Endothelial cell of umbilical vein (primary cell): ENCODE measurements at regions not wholly inside any gene's neighbourhood (a gene's known extent, or its start where the extent isn't known, plus 50 kb on each side); places are given as distances from the start of the nearest gene placed in this dataset.

Experiments
- BruUV-seq: library from RNA; stranded (reverse); fragments of 400-500 nt; replicated peaks from 2 replicates; lab custom pipeline; 2021; lab: Mats Ljungman, UMichigan
- CTCF ChIA-PET: fragments of 300-600, 350-600 bp; sonication (Branson Sonifier 250); formaldehyde crosslinking; loops from one replicate; lab custom pipeline; 2021; ENCODE audit warnings: antibody characterized with exemption, inconsistent platforms; lab: Charles Lee
- POLR2A ChIA-PET: fragments of 300-600, 350-600 bp; sonication (Branson Sonifier 250); formaldehyde crosslinking; loops from one replicate; lab custom pipeline; 2021; ENCODE audit warnings: antibody characterized with exemption, inconsistent platforms; lab: Charles Lee
- DNase-seq: peaks from one replicate; pipeline ENCODE4 v3.0.0-alpha.2; 2011; ENCODE audit warnings: low read depth, low spot score
- FAIRE-seq: peaks from 2 replicates; lab custom pipeline; 2011; peaks lifted over from hg19 to GRCh38; lab: Jason Lieb, UNC
- H2AFZ ChIP-seq: 2 replicates; pipeline ENCODE4 v1.6.0; 2012; ENCODE audit warnings: low read depth, low read length, control low read depth, inconsistent platforms
- H3K27ac ChIP-seq: 2 replicates; pipeline ENCODE4 v1.5.1; 2011; ENCODE audit warnings: low read depth, mild to moderate bottlenecking, control low read depth, low read length, moderate library complexity; ENCODE audit not compliant: insufficient read depth
- H3K27me3 ChIP-seq, 2 experiments: 2 replicates each; pipeline versions ENCODE4 v1.6.0 to v1.6.1; 2011; ENCODE audit warnings: low read length in 2 of 2, mixed read lengths in 1 of 2; ENCODE audit not compliant: control insufficient read depth in 2 of 2, insufficient read depth in 2 of 2
- H3K36me3 ChIP-seq, 2 experiments: 2 replicates in 1 of 2; 3 replicates in 1 of 2; pipeline ENCODE4 v1.5.1; 2011; ENCODE audit warnings: low read length in 2 of 2, mild to moderate bottlenecking in 1 of 2, moderate library complexity in 1 of 2; ENCODE audit not compliant: control insufficient read depth in 2 of 2, insufficient read depth in 2 of 2; ENCODE audit errors: extremely low read depth in 1 of 2
- H3K4me1 ChIP-seq: 3 replicates; pipeline ENCODE4 v1.5.1; 2011; ENCODE audit warnings: mild to moderate bottlenecking, low read length; ENCODE audit not compliant: control insufficient read depth, insufficient read depth; ENCODE audit errors: extremely low read depth
- H3K4me2 ChIP-seq: 2 replicates; pipeline ENCODE4 v1.6.1; 2011; ENCODE audit warnings: low read length, control low read depth, mixed read lengths; ENCODE audit not compliant: insufficient read depth
- H3K4me3 ChIP-seq, 3 experiments: fragments of 200-600 bp in 1 of 3; sonication (generic), shearing (Covaris generic) in 1 of 3; replicated peaks in 1 of 3; 2 replicates each; pipeline ENCODE4 v1.5.1; 2011 to 2016; ENCODE audit warnings: control low read depth in 3 of 3, low read length in 3 of 3, mild to moderate bottlenecking in 2 of 3, inconsistent platforms in 1 of 3, low read depth in 1 of 3, moderate library complexity in 1 of 3; ENCODE audit not compliant: insufficient read depth in 1 of 3
- H3K79me2 ChIP-seq: 2 replicates; pipeline ENCODE4 v1.6.0; 2012; ENCODE audit warnings: low read length, inconsistent platforms; ENCODE audit not compliant: control insufficient read depth, insufficient read depth
- H3K9ac ChIP-seq: replicated peaks from 2 replicates; pipeline ENCODE3; 2011; ENCODE audit warnings: low read length, control low read depth; ENCODE audit not compliant: insufficient read depth; ENCODE audit errors: extremely low read depth
- H3K9me1 ChIP-seq: replicated peaks from 3 replicates; pipeline ENCODE4 v1.6.0; 2011; ENCODE audit warnings: mild to moderate bottlenecking, low read length; ENCODE audit not compliant: control insufficient read depth, insufficient read depth; ENCODE audit errors: extremely low read depth
- H3K9me3 ChIP-seq: replicated peaks from 2 replicates; pipeline ENCODE4 v1.5.1; 2012; ENCODE audit warnings: low read length, inconsistent platforms; ENCODE audit not compliant: control insufficient read depth, insufficient read depth
- H4K20me1 ChIP-seq: replicated peaks from 2 replicates; pipeline ENCODE3; 2011; ENCODE audit warnings: mild to moderate bottlenecking, low read length; ENCODE audit not compliant: control insufficient read depth, insufficient read depth; ENCODE audit errors: extremely low read depth
- EZH2 ChIP-seq: IDR thresholded peaks from 2 replicates; pipeline ENCODE4 v1.6.1; 2012; ENCODE audit warnings: borderline replicate concordance, low read depth, mild to moderate bottlenecking, moderate library complexity, low read length, inconsistent platforms; ENCODE audit not compliant: severe bottlenecking
- FOS ChIP-seq: IDR thresholded peaks from 2 replicates; pipeline ENCODE4 v1.6.1; 2011; ENCODE audit warnings: mild to moderate bottlenecking, low read length, moderate library complexity, borderline replicate concordance; ENCODE audit not compliant: insufficient read depth
- GATA2 ChIP-seq: IDR thresholded peaks from 2 replicates; pipeline ENCODE4 v1.7.0; 2011; ENCODE audit warnings: low read depth, mild to moderate bottlenecking, moderate library complexity, mixed read lengths, low read length; ENCODE audit not compliant: insufficient read length, insufficient read depth
- JUN ChIP-seq: IDR thresholded peaks from 2 replicates; pipeline ENCODE4 v1.6.1; 2011; ENCODE audit warnings: borderline replicate concordance, low read depth; ENCODE audit not compliant: insufficient read length, insufficient read depth
- MAX ChIP-seq: IDR thresholded peaks from 2 replicates; pipeline ENCODE4 v1.6.1; 2011; ENCODE audit not compliant: insufficient read depth, insufficient read length
- MYC ChIP-seq: IDR thresholded peaks from one replicate; pipeline ENCODE4 v1.6.1; 2011; ENCODE audit warnings: mild to moderate bottlenecking, low read depth, low read length
- POLR2A ChIP-seq: IDR thresholded peaks from 2 replicates; pipeline ENCODE4 v1.6.1; 2012; ENCODE audit warnings: low read depth, mild to moderate bottlenecking, control low read depth, low read length
- POLR2AphosphoS5 ChIP-seq: IDR thresholded peaks from 2 replicates; pipeline ENCODE4 v1.6.1; 2012; ENCODE audit warnings: low read depth, mild to moderate bottlenecking, control low read depth, low read length, moderate library complexity; ENCODE audit not compliant: insufficient read depth
- dilution Hi-C: fragments of 300-500 bp; cut with MboI; formaldehyde crosslinking; loops from one replicate; pipeline ENCODE4 v1.15.0; 2019; ENCODE audit warnings: low sequenced_read_pairs; ENCODE audit not compliant: extremely low pct_ligation_motif_present
- intact Hi-C: fragments of 100-400 bp; cut with micrococcal nuclease; formaldehyde crosslinking; loops from one replicate; pipeline ENCODE4 v1.10.0; 2022
- TF ChIP-seq, protein P1 (sequence below), 2 donors: IDR thresholded peaks; 1 replicate in 1 of 2; 2 replicates in 1 of 2; pipeline ENCODE4 v1.5.1; 2011; ENCODE audit warnings: low read length in 2 of 2, mild to moderate bottlenecking in 2 of 2, moderate library complexity in 2 of 2, control low read depth in 1 of 2, inconsistent platforms in 1 of 2, low read depth in 1 of 2; ENCODE audit not compliant: insufficient read depth in 1 of 2; ENCODE audit errors: extremely low read depth in 1 of 2

DNA sequence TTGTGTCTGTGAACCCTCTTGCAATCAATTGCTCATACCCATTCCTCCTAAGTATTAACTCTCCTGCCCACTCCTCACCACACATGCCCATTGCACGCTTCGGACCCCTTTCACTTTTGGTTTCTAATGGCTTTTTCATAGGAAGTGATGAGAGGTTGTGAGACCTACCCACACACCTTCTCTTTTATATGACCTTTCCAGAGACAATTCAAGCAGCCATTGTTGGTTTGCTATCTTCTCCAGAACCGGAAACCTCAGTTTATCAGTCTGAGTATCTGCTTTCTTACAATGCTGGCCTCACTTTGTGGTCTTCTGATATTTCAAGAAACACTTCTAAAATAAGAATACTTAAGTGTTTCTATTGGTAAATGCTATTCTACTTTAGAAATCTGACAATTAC lies 1550.8 kb upstream of the SLC10A2 start:
- no peaks in the 10 kb centered on the region for H3K4me1 ChIP-seq
- no peak for DNase-seq
- TF ChIP-seq MYC (no peak), POLR2A (no peak), POLR2AphosphoS5 (no peak), JUN (no peak), MAX (no peak), GATA2 (no peak), EZH2 (no peak), FOS (no peak)
- TF ChIP-seq, protein P1, sequence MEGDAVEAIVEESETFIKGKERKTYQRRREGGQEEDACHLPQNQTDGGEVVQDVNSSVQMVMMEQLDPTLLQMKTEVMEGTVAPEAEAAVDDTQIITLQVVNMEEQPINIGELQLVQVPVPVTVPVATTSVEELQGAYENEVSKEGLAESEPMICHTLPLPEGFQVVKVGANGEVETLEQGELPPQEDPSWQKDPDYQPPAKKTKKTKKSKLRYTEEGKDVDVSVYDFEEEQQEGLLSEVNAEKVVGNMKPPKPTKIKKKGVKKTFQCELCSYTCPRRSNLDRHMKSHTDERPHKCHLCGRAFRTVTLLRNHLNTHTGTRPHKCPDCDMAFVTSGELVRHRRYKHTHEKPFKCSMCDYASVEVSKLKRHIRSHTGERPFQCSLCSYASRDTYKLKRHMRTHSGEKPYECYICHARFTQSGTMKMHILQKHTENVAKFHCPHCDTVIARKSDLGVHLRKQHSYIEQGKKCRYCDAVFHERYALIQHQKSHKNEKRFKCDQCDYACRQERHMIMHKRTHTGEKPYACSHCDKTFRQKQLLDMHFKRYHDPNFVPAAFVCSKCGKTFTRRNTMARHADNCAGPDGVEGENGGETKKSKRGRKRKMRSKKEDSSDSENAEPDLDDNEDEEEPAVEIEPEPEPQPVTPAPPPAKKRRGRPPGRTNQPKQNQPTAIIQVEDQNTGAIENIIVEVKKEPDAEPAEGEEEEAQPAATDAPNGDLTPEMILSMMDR (IDR thresholded peaks at IDR 0.05; ENCODE audit: extremely low read depth in 1 of 2, insufficient read depth in 1 of 2, low read depth in 1 of 2, low read length in 2 of 2) = no peak
- no peaks in the 10 kb centered on the region for H3K9me1 ChIP-seq
- no peak overlapping the region for H3K4me3 ChIP-seq
- H3K36me3 ChIP-seq = no peaks in the 10 kb centered on the region
- intact Hi-C loops (no loop called here), dilution Hi-C loops (no loop called here)
- no peaks in the 10 kb centered on the region for H3K9me3 ChIP-seq
- H4K20me1 ChIP-seq = no peaks in the 10 kb centered on the region
- no peaks in the 10 kb centered on the region for H3K27me3 ChIP-seq
- no peak for FAIRE-seq
- no peak overlapping the region for H3K4me2 ChIP-seq
- ChIA-PET POLR2A (no interaction called here), CTCF (no interaction called here)
- no TSS peak for BruUV-seq
- H3K79me2 ChIP-seq = no peaks in the 10 kb centered on the region
- H2AFZ ChIP-seq = no peak overlapping the region
- no peak overlapping the region for H3K27ac ChIP-seq
- H3K9ac ChIP-seq = no peak overlapping the region
